Hepatocyte (in vitro differentiated cells): ENCODE measurements at regions not wholly inside any gene's neighbourhood (a gene's known extent, or its start where the extent isn't known, plus 50 kb on each side); places are given as distances from the start of the nearest gene placed in this dataset.

Experiments used
- DNase-seq: peaks from one replicate; pipeline ENCODE4 v3.0.0-alpha.2; 2016; ENCODE audit warnings: low spot score
- H2AFZ ChIP-seq: fragments of 200-600 bp; sonication (generic); 2 replicates; pipeline ENCODE4 v1.6.0; 2016; ENCODE audit warnings: antibody characterized with exemption, mild to moderate bottlenecking
- H3K27ac ChIP-seq: fragments of 200-600 bp; sonication (generic); 2 replicates; pipeline ENCODE4 v1.5.1; 2016; ENCODE audit warnings: mild to moderate bottlenecking
- H3K27me3 ChIP-seq: fragments of 200-600 bp; sonication (generic); 2 replicates; pipeline ENCODE4 v1.6.1; 2016
- H3K36me3 ChIP-seq: fragments of 200-600 bp; sonication (generic); replicated peaks from 2 replicates; pipeline ENCODE4 v1.5.1; 2016; ENCODE audit warnings: low read depth; ENCODE audit not compliant: insufficient read depth
- H3K4me1 ChIP-seq: fragments of 200-600 bp; sonication (generic); 2 replicates; pipeline ENCODE4 v1.5.1; 2016; ENCODE audit warnings: mild to moderate bottlenecking, moderate library complexity; ENCODE audit not compliant: insufficient read depth
- H3K4me2 ChIP-seq: fragments of 200-600 bp; sonication (generic); 2 replicates; pipeline ENCODE4 v1.6.0; 2016
- H3K4me3 ChIP-seq: fragments of 200-600 bp; sonication (generic); 2 replicates; pipeline ENCODE4 v1.5.1; 2016; ENCODE audit warnings: mild to moderate bottlenecking
- H3K79me2 ChIP-seq: fragments of 200-600 bp; sonication (generic); 2 replicates; pipeline ENCODE4 v1.6.0; 2017; ENCODE audit warnings: mild to moderate bottlenecking
- H3K9me2 ChIP-seq: fragments of 200-600 bp; sonication (generic); replicated peaks from 2 replicates; pipeline ENCODE4 v1.6.0; 2017; ENCODE audit warnings: mild to moderate bottlenecking; ENCODE audit not compliant: insufficient read depth
- H3K9me3 ChIP-seq: fragments of 200-600 bp; sonication (generic); 2 replicates; pipeline ENCODE4 v1.5.1; 2016; ENCODE audit warnings: low read depth, mild to moderate bottlenecking
- H4K20me1 ChIP-seq: fragments of 200-600 bp; sonication (generic); 2 replicates; pipeline ENCODE4 v1.6.0; 2016; ENCODE audit warnings: mild to moderate bottlenecking; ENCODE audit not compliant: insufficient read depth, poor library complexity, severe bottlenecking
- CTCF ChIP-seq: fragments of 200-600 bp; sonication (generic); IDR thresholded peaks from 2 replicates; pipeline ENCODE4 v1.5.1; 2016; ENCODE audit warnings: antibody characterized with exemption, mild to moderate bottlenecking; ENCODE audit not compliant: poor library complexity
- EZH2 ChIP-seq: fragments of 200-600 bp; sonication (generic); IDR thresholded peaks from 2 replicates; pipeline ENCODE4 v1.6.1; 2016; ENCODE audit warnings: antibody characterized with exemption, mild to moderate bottlenecking, borderline replicate concordance
- EZH2phosphoT487 ChIP-seq: fragments of 200-600 bp; sonication (generic); IDR thresholded peaks from one replicate; pipeline ENCODE4 v1.6.1; 2018; ENCODE audit warnings: antibody characterized with exemption, mild to moderate bottlenecking, low read depth, moderate library complexity; ENCODE audit not compliant: unreplicated experiment, severe bottlenecking
- WGBS: methylation state at CpG from one replicate; pipeline ENCODE4 v1.1.6; 2016; ENCODE audit warnings: low lambda C conversion rate; ENCODE audit errors: missing lambda C conversion rate; 5-methylcytosine and 5-hydroxymethylcytosine counted together

DNA sequence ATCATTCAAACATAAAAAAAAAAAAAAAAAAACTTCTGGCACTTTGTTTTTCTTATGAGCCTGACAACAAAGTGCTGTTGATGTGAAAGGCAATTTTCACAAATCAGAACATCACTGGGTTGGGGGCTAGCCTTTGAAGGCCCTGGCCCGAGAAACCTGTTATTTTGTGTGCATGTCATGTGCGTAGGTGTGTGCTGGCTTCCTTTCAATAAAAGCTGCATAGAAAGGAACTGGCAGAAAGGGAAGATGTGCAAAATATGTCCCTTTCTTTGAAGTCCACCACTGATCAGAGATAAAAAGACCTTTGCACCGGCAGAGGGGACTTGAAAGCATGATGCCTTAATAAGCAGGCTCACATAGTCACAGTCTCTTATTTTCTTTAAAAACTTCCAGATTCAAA lies 170.8 kb upstream of the RASGEF1B start:
- H3K36me3 ChIP-seq, result no peaks in the 10 kb centered on the region
- H3K27me3 ChIP-seq, result no peaks in the 10 kb centered on the region

DNA sequence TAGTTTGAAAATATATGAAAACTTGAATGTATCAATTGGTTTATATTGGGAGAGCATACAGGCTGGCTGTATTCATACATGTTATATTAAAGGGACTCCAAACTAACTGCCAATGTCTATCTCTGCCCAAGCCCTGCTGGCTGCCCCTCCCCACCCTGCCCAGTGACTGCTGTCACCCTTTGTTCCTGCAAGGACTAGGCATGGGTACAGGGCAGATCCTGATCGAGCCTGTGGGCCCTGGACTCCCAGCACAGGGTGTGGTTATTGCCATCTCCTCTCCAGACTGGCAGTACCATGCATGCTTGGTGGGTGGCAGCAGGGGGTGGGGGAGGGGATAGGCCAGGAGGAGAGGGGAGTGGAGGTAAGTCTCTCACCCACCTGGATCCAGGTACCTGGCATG lies 167.5 kb upstream of the RASGEF1B start:
- WGBS, result 100% methylated on average over 1 of the region's 1 CpG
- TF ChIP-seq EZH2 (no peak), EZH2phosphoT487 (no peak), CTCF (no peak)
- H3K79me2 ChIP-seq, result no peaks in the 10 kb centered on the region

More for the DNA sequence above, 170.8 kb upstream of the RASGEF1B start:
- Histone ChIP-seq H2AFZ (no peak overlapping the region), H3K27ac (no peak overlapping the region), H3K4me2 (no peak overlapping the region), H3K4me3 (no peak overlapping the region), H3K4me1 (no peaks in the 10 kb centered on the region), H3K9me2 (no peaks in the 10 kb centered on the region), H3K79me2 (no peaks in the 10 kb centered on the region), H3K9me3 (no peaks in the 10 kb centered on the region), H4K20me1 (no peaks in the 10 kb centered on the region)
- no peak for TF ChIP-seq EZH2
- TF ChIP-seq EZH2phosphoT487, result no peak
- DNase-seq, result no peak
- WGBS, result 57% methylated on average over 3 of the region's 3 CpGs

GRCh38 chr4:81638698-81639097 lies 167.0 kb upstream of the RASGEF1B start:
- Histone ChIP-seq H3K27ac (no peak overlapping the region), H4K20me1 (no peaks in the 10 kb centered on the region), H3K27me3 (no peaks in the 10 kb centered on the region), H3K79me2 (no peaks in the 10 kb centered on the region), H3K4me2 (no peak overlapping the region), H3K9me3 (no peaks in the 10 kb centered on the region), H3K4me1 (no peaks in the 10 kb centered on the region), H3K36me3 (no peaks in the 10 kb centered on the region), H2AFZ (no peak overlapping the region), H3K4me3 (no peak overlapping the region), H3K9me2 (no peaks in the 10 kb centered on the region)
- TF ChIP-seq EZH2phosphoT487 (no peak), EZH2 (no peak), CTCF (no peak)
- 100% methylated on average over 1 of the region's 1 CpG for WGBS
- no peak for DNase-seq

More for the DNA sequence above, 167.5 kb upstream of the RASGEF1B start:
- no peaks in the 10 kb centered on the region for H3K4me1 ChIP-seq
- no peak overlapping the region for H3K27ac ChIP-seq
- no peaks in the 10 kb centered on the region for H3K9me3 ChIP-seq
- no peak overlapping the region for H3K4me2 ChIP-seq
- H3K27me3 ChIP-seq, result no peaks in the 10 kb centered on the region
- no peaks in the 10 kb centered on the region for H3K9me2 ChIP-seq
- H3K4me3 ChIP-seq, result no peak overlapping the region
- DNase-seq, result no peak
- no peaks in the 10 kb centered on the region for H4K20me1 ChIP-seq
- no peak overlapping the region for H2AFZ ChIP-seq
- H3K36me3 ChIP-seq, result no peaks in the 10 kb centered on the region

- Histone ChIP-seq H2AFZ (no peak overlapping the region), H3K4me1 (no peaks in the 10 kb centered on the region), H3K27ac (peak overlapping the region; percentile 55), H3K27me3 (no peaks in the 10 kb centered on the region), H3K79me2 (no peaks in the 10 kb centered on the region), H3K4me2 (no peak overlapping the region), H3K9me2 (no peaks in the 10 kb centered on the region), H3K36me3 (no peaks in the 10 kb centered on the region), H4K20me1 (no peaks in the 10 kb centered on the region), H3K4me3 (no peak overlapping the region), H3K9me3 (no peaks in the 10 kb centered on the region)
- 51% methylated on average over 6 of the region's 6 CpGs for WGBS
- TF ChIP-seq EZH2, result no peak
- TF ChIP-seq EZH2phosphoT487, result no peak
- no peak for TF ChIP-seq CTCF
- DNase-seq, result peak; percentile 38
These were observed 164.0 kb upstream of the RASGEF1B start for GRCh38 chr4:81635739-81636138.
